ENCODE measurements at regions not wholly inside any gene's neighbourhood (a gene's known extent, or its start where the extent isn't known, plus 50 kb on each side); places are given as distances from the start of the nearest gene placed in this dataset.

DNA sequence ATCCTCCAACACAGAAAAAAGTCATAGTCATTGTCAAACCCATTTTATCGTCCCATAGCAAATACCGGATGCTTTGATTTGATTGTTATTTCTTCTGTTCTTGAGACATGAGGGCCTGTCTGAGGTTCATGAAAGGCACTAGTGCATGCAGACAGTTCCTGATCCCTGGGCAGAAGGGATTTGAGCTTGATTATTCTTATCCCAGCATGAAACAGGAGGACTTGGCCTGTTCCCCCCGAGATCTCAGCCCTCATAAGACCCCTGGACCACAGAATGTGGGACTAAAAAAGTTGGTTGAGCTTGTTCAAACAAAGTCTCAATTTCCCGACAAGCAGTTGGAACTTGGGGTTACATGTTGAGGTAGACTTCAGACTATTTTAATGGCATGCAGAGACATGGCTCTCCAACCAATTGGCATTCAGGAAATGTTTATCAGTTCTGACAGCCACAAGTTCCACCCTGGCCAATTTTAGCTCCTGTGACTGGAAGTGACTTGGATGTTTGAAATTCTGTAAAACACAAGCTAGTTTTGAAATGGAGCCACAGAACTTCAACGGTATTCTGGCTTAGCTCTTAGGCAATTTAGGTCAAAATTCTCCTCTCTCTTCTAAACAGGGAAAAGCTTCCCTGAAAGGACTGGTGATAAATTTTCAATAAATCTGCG is 366.9 kb upstream of the SLC14A2 start:
- DNase-seq (ENCODE audit: low read depth, low spot score) = no peak
- no peaks in the 10 kb centered on the region for H3K79me2 ChIP-seq (ENCODE audit: control insufficient read depth, insufficient read depth, low read length)
- no peak overlapping the region for H2AFZ ChIP-seq (ENCODE audit: low read depth, low read length)
- TF ChIP-seq GATA2 (IDR thresholded peaks at IDR 0.05; ENCODE audit: insufficient read depth, insufficient read length, low read depth, low read length) = no peak
- no peak for TF ChIP-seq FOS (IDR thresholded peaks at IDR 0.05; ENCODE audit: borderline replicate concordance, insufficient read depth, low read length)
- no peak for TF ChIP-seq MYC (IDR thresholded peaks at IDR 0.05; ENCODE audit: low read depth, low read length)
- TF ChIP-seq POLR2AphosphoS5 (IDR thresholded peaks at IDR 0.05; ENCODE audit: insufficient read depth, low read depth, low read length) = no peak
- TF ChIP-seq POLR2A (IDR thresholded peaks at IDR 0.05; ENCODE audit: low read depth, low read length) = no peak
- TF ChIP-seq, protein P1, sequence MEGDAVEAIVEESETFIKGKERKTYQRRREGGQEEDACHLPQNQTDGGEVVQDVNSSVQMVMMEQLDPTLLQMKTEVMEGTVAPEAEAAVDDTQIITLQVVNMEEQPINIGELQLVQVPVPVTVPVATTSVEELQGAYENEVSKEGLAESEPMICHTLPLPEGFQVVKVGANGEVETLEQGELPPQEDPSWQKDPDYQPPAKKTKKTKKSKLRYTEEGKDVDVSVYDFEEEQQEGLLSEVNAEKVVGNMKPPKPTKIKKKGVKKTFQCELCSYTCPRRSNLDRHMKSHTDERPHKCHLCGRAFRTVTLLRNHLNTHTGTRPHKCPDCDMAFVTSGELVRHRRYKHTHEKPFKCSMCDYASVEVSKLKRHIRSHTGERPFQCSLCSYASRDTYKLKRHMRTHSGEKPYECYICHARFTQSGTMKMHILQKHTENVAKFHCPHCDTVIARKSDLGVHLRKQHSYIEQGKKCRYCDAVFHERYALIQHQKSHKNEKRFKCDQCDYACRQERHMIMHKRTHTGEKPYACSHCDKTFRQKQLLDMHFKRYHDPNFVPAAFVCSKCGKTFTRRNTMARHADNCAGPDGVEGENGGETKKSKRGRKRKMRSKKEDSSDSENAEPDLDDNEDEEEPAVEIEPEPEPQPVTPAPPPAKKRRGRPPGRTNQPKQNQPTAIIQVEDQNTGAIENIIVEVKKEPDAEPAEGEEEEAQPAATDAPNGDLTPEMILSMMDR (IDR thresholded peaks at IDR 0.05; ENCODE audit: extremely low read depth in 1 of 2, insufficient read depth in 1 of 2, low read depth in 1 of 2, low read length in 2 of 2) = no peak
- TF ChIP-seq JUN (IDR thresholded peaks at IDR 0.05; ENCODE audit: borderline replicate concordance, insufficient read depth, insufficient read length, low read depth) = no peak
- TF ChIP-seq, protein P2, sequence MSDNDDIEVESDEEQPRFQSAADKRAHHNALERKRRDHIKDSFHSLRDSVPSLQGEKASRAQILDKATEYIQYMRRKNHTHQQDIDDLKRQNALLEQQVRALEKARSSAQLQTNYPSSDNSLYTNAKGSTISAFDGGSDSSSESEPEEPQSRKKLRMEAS (IDR thresholded peaks at IDR 0.05; ENCODE audit: insufficient read depth, insufficient read length) = no peak
- POLR2A ChIA-PET = no interaction called here
- no peak overlapping the region for H3K4me3 ChIP-seq (replicated peaks in 1 of 3; ENCODE audit: insufficient read depth in 1 of 3, low read depth in 1 of 3, low read length in 3 of 3)
- dilution Hi-C loops (cut with MboI; ENCODE audit: extremely low pct_ligation_motif_present, low sequenced_read_pairs) (no loop called here), intact Hi-C loops (cut with micrococcal nuclease) (no loop called here)
- H3K9ac ChIP-seq (replicated peaks; ENCODE audit: extremely low read depth, insufficient read depth, low read length) = no peak overlapping the region
- H3K36me3 ChIP-seq (ENCODE audit: control insufficient read depth in 2 of 2, extremely low read depth in 1 of 2, insufficient read depth in 2 of 2, low read length in 2 of 2) = no peaks in the 10 kb centered on the region
- no peaks in the 10 kb centered on the region for H3K9me1 ChIP-seq (replicated peaks; ENCODE audit: control insufficient read depth, extremely low read depth, insufficient read depth, low read length)
- no peaks in the 10 kb centered on the region for H3K4me1 ChIP-seq (ENCODE audit: control insufficient read depth, extremely low read depth, insufficient read depth, low read length)
- H3K4me2 ChIP-seq (ENCODE audit: insufficient read depth, low read length) = no peak overlapping the region
- no TSS peak for BruUV-seq (replicated peaks)
- no peaks in the 10 kb centered on the region for H3K9me3 ChIP-seq (replicated peaks; ENCODE audit: control insufficient read depth, insufficient read depth, low read length)
- no peaks in the 10 kb centered on the region for H4K20me1 ChIP-seq (replicated peaks; ENCODE audit: control insufficient read depth, extremely low read depth, insufficient read depth, low read length)
- CTCF ChIA-PET = no interaction called here
- no peak for FAIRE-seq
- H3K27me3 ChIP-seq (ENCODE audit: control insufficient read depth in 2 of 2, insufficient read depth in 2 of 2, low read length in 2 of 2) = no peaks in the 10 kb centered on the region
- H3K27ac ChIP-seq (ENCODE audit: insufficient read depth, low read depth, low read length) = no peak overlapping the region

Measured in endothelial cell of umbilical vein (primary cell).